ENCODE measurements at regions not wholly inside any gene's neighbourhood (a gene's known extent, or its start where the extent isn't known, plus 50 kb on each side); places are given as distances from the start of the nearest gene placed in this dataset.

DNA sequence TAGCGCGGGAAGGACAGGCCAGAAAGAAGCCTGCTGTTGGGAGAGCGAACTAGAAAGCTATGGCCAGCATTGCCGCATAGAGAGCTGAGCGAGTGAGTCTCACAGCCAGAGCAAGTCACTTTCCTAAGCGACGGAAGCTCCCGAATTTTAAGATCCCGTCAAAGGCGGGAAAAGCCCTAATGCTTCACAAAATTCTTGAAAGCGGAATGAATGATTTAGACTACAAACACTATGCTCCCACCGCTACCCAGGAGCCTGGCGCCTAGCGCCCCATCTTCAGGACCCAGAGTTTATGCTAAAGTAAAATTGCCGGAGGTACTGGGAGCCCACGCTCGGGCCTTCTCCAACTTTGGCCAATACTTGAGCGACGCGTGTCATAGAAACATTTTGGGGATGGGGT lies 409.9 kb upstream of the ESRRG start:
- TF ChIP-seq NFIC (IDR thresholded peaks at IDR 0.05) (no peak), FOXM1 (IDR thresholded peaks at IDR 0.05; ENCODE audit: borderline replicate concordance, low read depth) (no peak), RAD21 (IDR thresholded peaks at IDR 0.05; ENCODE audit: low read depth) (no peak), TEAD4 (IDR thresholded peaks at IDR 0.05) (no peak), TCF12 (IDR thresholded peaks at IDR 0.05; ENCODE audit: low read depth) (no peak)
- TF ChIP-seq, protein P1, sequence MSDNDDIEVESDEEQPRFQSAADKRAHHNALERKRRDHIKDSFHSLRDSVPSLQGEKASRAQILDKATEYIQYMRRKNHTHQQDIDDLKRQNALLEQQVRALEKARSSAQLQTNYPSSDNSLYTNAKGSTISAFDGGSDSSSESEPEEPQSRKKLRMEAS (IDR thresholded peaks at IDR 0.05) = no peak
- TF ChIP-seq, protein P2, sequence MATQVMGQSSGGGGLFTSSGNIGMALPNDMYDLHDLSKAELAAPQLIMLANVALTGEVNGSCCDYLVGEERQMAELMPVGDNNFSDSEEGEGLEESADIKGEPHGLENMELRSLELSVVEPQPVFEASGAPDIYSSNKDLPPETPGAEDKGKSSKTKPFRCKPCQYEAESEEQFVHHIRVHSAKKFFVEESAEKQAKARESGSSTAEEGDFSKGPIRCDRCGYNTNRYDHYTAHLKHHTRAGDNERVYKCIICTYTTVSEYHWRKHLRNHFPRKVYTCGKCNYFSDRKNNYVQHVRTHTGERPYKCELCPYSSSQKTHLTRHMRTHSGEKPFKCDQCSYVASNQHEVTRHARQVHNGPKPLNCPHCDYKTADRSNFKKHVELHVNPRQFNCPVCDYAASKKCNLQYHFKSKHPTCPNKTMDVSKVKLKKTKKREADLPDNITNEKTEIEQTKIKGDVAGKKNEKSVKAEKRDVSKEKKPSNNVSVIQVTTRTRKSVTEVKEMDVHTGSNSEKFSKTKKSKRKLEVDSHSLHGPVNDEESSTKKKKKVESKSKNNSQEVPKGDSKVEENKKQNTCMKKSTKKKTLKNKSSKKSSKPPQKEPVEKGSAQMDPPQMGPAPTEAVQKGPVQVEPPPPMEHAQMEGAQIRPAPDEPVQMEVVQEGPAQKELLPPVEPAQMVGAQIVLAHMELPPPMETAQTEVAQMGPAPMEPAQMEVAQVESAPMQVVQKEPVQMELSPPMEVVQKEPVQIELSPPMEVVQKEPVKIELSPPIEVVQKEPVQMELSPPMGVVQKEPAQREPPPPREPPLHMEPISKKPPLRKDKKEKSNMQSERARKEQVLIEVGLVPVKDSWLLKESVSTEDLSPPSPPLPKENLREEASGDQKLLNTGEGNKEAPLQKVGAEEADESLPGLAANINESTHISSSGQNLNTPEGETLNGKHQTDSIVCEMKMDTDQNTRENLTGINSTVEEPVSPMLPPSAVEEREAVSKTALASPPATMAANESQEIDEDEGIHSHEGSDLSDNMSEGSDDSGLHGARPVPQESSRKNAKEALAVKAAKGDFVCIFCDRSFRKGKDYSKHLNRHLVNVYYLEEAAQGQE (IDR thresholded peaks at IDR 0.05; ENCODE audit: low read depth) = no peak
- TF ChIP-seq, protein P3, sequence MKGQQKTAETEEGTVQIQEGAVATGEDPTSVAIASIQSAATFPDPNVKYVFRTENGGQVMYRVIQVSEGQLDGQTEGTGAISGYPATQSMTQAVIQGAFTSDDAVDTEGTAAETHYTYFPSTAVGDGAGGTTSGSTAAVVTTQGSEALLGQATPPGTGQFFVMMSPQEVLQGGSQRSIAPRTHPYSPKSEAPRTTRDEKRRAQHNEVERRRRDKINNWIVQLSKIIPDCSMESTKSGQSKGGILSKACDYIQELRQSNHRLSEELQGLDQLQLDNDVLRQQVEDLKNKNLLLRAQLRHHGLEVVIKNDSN (IDR thresholded peaks at IDR 0.05) = no peak

DNA sequence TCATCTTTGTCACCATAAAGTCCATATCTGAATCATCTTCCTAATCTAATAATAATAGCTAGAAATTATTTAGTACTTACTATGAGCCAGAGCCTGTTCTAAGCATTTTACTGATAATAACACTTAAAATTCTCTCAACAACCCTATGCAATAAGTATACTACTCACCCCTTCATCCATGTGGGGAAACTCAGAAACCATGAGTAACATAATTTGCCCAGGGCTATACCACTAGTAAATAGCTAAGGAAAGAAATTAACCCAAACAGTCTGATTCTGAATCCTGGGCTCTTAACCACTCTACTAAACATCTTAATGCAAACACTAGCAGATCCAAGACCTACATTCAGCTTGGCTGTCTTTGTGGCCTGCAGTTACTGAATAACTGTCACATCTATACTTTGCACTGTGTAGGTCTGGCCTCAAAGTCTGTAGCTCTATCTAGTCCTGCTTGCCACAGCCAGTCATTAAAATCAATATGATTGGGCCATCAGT lies 394.8 kb upstream of the ESRRG start:
- no peak for TF ChIP-seq TAF1 (IDR thresholded peaks at IDR 0.05; ENCODE audit: low read depth)
- TF ChIP-seq, protein P1 (IDR thresholded peaks at IDR 0.05) = no peak
- no peak for TF ChIP-seq EP300 (IDR thresholded peaks at IDR 0.05; ENCODE audit: borderline replicate concordance)
- TF ChIP-seq EGR1 (IDR thresholded peaks at IDR 0.05) = no peak

DNA sequence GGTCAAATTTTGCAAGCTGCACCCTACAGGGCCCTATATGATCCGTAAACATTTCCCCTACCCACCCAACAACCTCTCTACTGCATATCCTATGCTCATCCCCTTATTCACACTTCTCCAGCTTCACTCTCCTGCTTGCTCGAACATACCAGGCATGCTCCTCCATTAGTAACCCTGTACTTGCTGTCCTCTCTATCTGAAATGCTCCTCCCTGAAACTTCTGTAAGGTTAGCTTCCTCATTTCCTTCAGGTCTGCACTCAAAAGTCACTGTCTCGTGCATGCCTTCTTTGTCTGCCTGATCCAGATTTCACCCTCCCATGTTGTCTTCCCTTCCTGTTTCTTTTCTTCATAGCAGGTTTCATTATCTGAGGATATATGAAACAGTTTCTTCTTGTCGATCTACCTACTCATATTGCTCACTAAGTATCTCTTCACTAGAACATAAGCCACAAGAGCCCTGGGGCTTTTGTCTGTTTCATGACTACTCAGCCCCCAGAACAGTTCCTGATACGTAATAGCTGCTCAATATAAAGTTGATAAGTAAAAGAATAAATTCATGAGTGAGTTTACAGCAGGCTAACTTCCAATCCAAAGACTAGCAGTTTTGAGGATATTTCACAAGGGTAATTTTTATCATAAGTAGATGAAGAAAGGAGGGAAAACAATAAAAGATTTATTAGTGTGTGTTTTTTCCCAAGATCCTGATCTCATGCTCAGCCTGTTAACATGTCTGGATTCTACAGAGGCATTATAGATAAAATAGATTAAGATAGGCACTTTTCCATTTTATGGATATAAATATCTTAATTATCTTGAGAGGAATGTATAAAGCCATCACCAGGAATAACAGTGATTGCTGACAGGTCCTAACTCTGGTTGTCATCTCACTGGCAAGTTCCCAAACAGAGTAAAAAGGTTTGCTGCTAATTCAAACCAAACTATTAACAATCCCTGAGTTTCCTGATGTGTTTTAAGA lies 392.5 kb upstream of the ESRRG start:
- no peak for TF ChIP-seq YY1 (IDR thresholded peaks at IDR 0.05; ENCODE audit: low read depth)
- no peak for TF ChIP-seq TAF1 (IDR thresholded peaks at IDR 0.05; ENCODE audit: low read depth)
- TF ChIP-seq EP300 (IDR thresholded peaks at IDR 0.05; ENCODE audit: borderline replicate concordance) = no peak
- TF ChIP-seq, protein P2 (IDR thresholded peaks at IDR 0.05; ENCODE audit: low read depth) = no peak
- no peak for TF ChIP-seq CREB1 (IDR thresholded peaks at IDR 0.05; ENCODE audit: low read depth)
- TF ChIP-seq EGR1 (IDR thresholded peaks at IDR 0.05) = no peak
- TF ChIP-seq TCF12 (IDR thresholded peaks at IDR 0.05; ENCODE audit: low read depth) = no peak
- TF ChIP-seq FOXM1 (IDR thresholded peaks at IDR 0.05; ENCODE audit: borderline replicate concordance, low read depth) = no peak
- no peak for TF ChIP-seq RAD21 (IDR thresholded peaks at IDR 0.05; ENCODE audit: low read depth)
- TF ChIP-seq NFIC (IDR thresholded peaks at IDR 0.05) = no peak

DNA sequence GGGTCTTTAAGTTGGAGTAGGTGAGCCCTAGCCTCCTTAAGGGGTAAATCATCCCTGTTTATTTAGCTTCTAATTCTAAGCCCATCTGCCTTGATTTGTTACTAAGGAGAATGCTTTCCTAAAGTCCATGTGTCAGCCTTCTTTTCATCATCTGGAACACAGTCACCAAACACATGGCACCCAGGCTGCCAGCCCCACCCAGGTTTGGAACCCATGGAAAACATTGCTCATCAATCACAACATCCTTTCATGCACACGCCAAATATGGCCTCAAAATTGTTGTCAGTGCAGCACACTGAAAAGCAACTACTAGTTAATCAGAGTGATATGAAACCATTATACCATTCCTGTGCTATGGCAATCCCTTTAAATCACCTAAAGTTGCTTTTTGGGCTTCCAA lies 386.7 kb upstream of the ESRRG start:
- TF ChIP-seq TAF1 (IDR thresholded peaks at IDR 0.05; ENCODE audit: low read depth) (no peak), ZBTB7A (IDR thresholded peaks at IDR 0.05; ENCODE audit: low read depth) (no peak), YY1 (IDR thresholded peaks at IDR 0.05; ENCODE audit: low read depth) (no peak)
- TF ChIP-seq, protein P2 (IDR thresholded peaks at IDR 0.05; ENCODE audit: low read depth) = no peak

DNA sequence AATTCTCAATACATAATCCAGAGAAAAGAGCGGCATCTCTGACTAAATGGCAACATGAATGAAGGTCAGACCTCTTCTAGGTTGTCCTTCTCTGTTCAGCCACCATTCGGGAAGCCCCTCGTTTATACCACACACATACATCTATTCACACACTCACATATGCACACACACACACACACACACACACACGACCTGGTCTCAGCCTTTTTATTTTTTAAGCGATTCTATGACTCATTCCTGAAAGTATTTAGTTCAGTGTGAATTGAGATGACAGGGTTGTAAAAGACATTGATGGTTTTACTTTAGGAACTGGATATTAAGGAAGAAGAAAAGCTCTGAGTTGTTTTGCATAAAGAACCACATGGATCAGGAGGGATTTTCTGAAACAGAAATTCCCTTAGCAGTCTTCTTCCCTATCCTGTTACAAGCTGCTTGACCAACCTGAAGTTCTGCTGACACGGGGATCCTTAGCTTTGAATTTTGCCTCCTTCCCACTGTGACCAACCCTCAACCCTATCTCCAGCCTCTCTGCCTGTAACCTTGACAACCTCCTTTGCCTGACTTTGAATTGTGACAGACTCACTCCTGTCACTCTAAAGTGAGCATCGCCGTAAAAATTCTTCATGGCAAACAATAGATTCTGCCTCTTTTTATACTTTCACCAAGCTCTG lies 383.1 kb upstream of the ESRRG start:
- TF ChIP-seq YY1 (IDR thresholded peaks at IDR 0.05; ENCODE audit: low read depth) (no peak), CEBPB (IDR thresholded peaks at IDR 0.05) (no peak)
